Loucy (cell line): ENCODE measurements at regions not wholly inside any gene's neighbourhood (a gene's known extent, or its start where the extent isn't known, plus 50 kb on each side); places are given as distances from the start of the nearest gene placed in this dataset.

Source experiments
- H2AFZ ChIP-seq: fragments of 200-600 bp; sonication (generic); 2 replicates; pipeline ENCODE4 v1.6.0; 2016; ENCODE audit warnings: antibody characterized with exemption, mild to moderate bottlenecking, low read length, moderate library complexity
- H3F3A ChIP-seq: fragments of 200-600 bp; 2 replicates; pipeline ENCODE4 v1.6.0; 2016; ENCODE audit warnings: antibody characterized with exemption, low read depth, mild to moderate bottlenecking
- H3K27me3 ChIP-seq: fragments of 200-600 bp; sonication (generic); 2 replicates; pipeline ENCODE4 v1.6.1; 2014; ENCODE audit warnings: low read length, mild to moderate bottlenecking; ENCODE audit not compliant: insufficient read depth, poor library complexity, severe bottlenecking
- H3K36me3 ChIP-seq: fragments of 200-600 bp; sonication (generic); 2 replicates; pipeline ENCODE4 v1.6.1; 2016; ENCODE audit warnings: low read length; ENCODE audit not compliant: insufficient read depth
- H3K4me1 ChIP-seq: fragments of 200-600 bp; sonication (generic); 2 replicates; pipeline ENCODE4 v1.5.1; 2014; ENCODE audit warnings: low read length, mild to moderate bottlenecking; ENCODE audit not compliant: insufficient read depth, poor library complexity, severe bottlenecking
- H3K4me2 ChIP-seq: fragments of 200-600 bp; sonication (generic); 2 replicates; pipeline ENCODE4 v1.6.0; 2014; ENCODE audit warnings: antibody characterized with exemption, low read length, low read depth, mild to moderate bottlenecking; ENCODE audit not compliant: poor library complexity, severe bottlenecking
- H3K4me3 ChIP-seq: fragments of 200-600 bp; sonication (generic); 2 replicates; pipeline ENCODE4 v1.5.1; 2014; ENCODE audit warnings: low read length, mild to moderate bottlenecking, mixed read lengths; ENCODE audit not compliant: poor library complexity, severe bottlenecking
- H3K79me2 ChIP-seq: fragments of 200-600 bp; sonication (generic); 2 replicates; pipeline ENCODE4 v1.6.1; 2014; ENCODE audit warnings: low read length; ENCODE audit not compliant: insufficient read depth
- H3K9ac ChIP-seq: fragments of 200-600 bp; sonication (generic); 2 replicates; pipeline ENCODE4 v1.6.0; 2014; ENCODE audit warnings: mild to moderate bottlenecking, low read depth, low read length, moderate library complexity; ENCODE audit not compliant: poor library complexity, severe bottlenecking
- H3K9me2 ChIP-seq: fragments of 200-600 bp; sonication (generic); replicated peaks from 2 replicates; pipeline ENCODE4 v1.6.1; 2016; ENCODE audit warnings: low read depth, low read length, mixed read lengths
- H3K9me3 ChIP-seq: fragments of 200-600 bp; sonication (generic); 2 replicates; pipeline ENCODE4 v1.6.1; 2014; ENCODE audit warnings: mild to moderate bottlenecking, antibody characterized with exemption, low read length, low read depth; ENCODE audit not compliant: insufficient read depth
- H4K20me1 ChIP-seq: fragments of 200-600 bp; sonication (generic); 2 replicates; pipeline ENCODE4 v1.6.0; 2014; ENCODE audit warnings: antibody characterized with exemption, low read length, mild to moderate bottlenecking; ENCODE audit not compliant: insufficient read depth, poor library complexity, severe bottlenecking
- CTCF ChIP-seq: fragments of 200-600 bp; sonication (generic); conservative IDR thresholded peaks from 2 replicates; pipeline ENCODE4 v1.5.1; 2014; ENCODE audit warnings: mild to moderate bottlenecking, antibody characterized with exemption, low read length
- EZH2phosphoT487 ChIP-seq: fragments of 200-600 bp; IDR thresholded peaks from 2 replicates; pipeline ENCODE4 v1.6.1; 2018; ENCODE audit warnings: antibody characterized with exemption, mild to moderate bottlenecking, moderate library complexity, borderline replicate concordance

- no peaks in the 10 kb centered on the region for H3K9me2 ChIP-seq
- no peaks in the 10 kb centered on the region for H3K27me3 ChIP-seq
- no peak overlapping the region for H3K4me2 ChIP-seq
- no peak for TF ChIP-seq EZH2phosphoT487
- TF ChIP-seq CTCF: peak; percentile 99
- no peak overlapping the region for H3K4me3 ChIP-seq
- no peaks in the 10 kb centered on the region for H3K4me1 ChIP-seq
- no peaks in the 10 kb centered on the region for H3K36me3 ChIP-seq
- H3F3A ChIP-seq: no peaks in the 10 kb centered on the region
- H3K9me3 ChIP-seq: no peaks in the 10 kb centered on the region
- no peak overlapping the region for H2AFZ ChIP-seq
- no peak overlapping the region for H3K9ac ChIP-seq
- no peaks in the 10 kb centered on the region for H4K20me1 ChIP-seq
- H3K79me2 ChIP-seq: no peaks in the 10 kb centered on the region
These were observed 375.3 kb downstream of the C12orf75 start for GRCh38 chr12:105705765-105706164.

- H3K79me2 ChIP-seq: no peaks in the 10 kb centered on the region
- no peaks in the 10 kb centered on the region for H3K36me3 ChIP-seq
- H3F3A ChIP-seq: no peaks in the 10 kb centered on the region
- no peaks in the 10 kb centered on the region for H3K9me2 ChIP-seq
- no peak overlapping the region for H3K4me2 ChIP-seq
- H3K27me3 ChIP-seq: no peaks in the 10 kb centered on the region
- no peaks in the 10 kb centered on the region for H3K9me3 ChIP-seq
- no peaks in the 10 kb centered on the region for H4K20me1 ChIP-seq
- H2AFZ ChIP-seq: no peak overlapping the region
- H3K4me3 ChIP-seq: no peak overlapping the region
- H3K4me1 ChIP-seq: no peaks in the 10 kb centered on the region
- no peak for TF ChIP-seq EZH2phosphoT487
- TF ChIP-seq CTCF: no peak
- H3K9ac ChIP-seq: no peak overlapping the region
These were observed 376.0 kb downstream of the C12orf75 start for GRCh38 chr12:105706321-105706972.

GRCh38 chr12:105706973-105707334 is 376.5 kb downstream of the C12orf75 start:
- Histone ChIP-seq H3K4me3 (no peak overlapping the region), H3K36me3 (no peaks in the 10 kb centered on the region), H3F3A (no peaks in the 10 kb centered on the region), H3K4me1 (no peaks in the 10 kb centered on the region), H3K9me2 (no peaks in the 10 kb centered on the region), H3K79me2 (no peaks in the 10 kb centered on the region), H3K9ac (no peak overlapping the region), H2AFZ (no peak overlapping the region), H3K27me3 (no peaks in the 10 kb centered on the region), H3K4me2 (no peak overlapping the region), H3K9me3 (no peaks in the 10 kb centered on the region), H4K20me1 (no peaks in the 10 kb centered on the region)
- TF ChIP-seq CTCF (no peak), EZH2phosphoT487 (no peak)
